ENCODE measurements at regions not wholly inside any gene's neighbourhood (a gene's known extent, or its start where the extent isn't known, plus 50 kb on each side); places are given as distances from the start of the nearest gene placed in this dataset.

GRCh38 chr9:86406366-86406765 lies 52.2 kb upstream of the TUT7 start:
- TF ChIP-seq CTCF (IDR thresholded peaks at IDR 0.05) = no peak
- peaks cover 8 to 10% of the 10 kb centered on the region in 2 donors for H3K4me1 ChIP-seq (ENCODE audit: control insufficient read depth in 1 of 2, insufficient read depth in 2 of 2, low read length in 2 of 2)
- intact Hi-C loops (cut with micrococcal nuclease) = no loop called here
- H3K4me1 Mint-ChIP-seq = peaks cover 13% of the 10 kb centered on the region
- H3K27ac Mint-ChIP-seq = peak overlapping the region in 1 of 7 donors; percentile 29
- H3K27me3 Mint-ChIP-seq (ENCODE audit: low read depth in 3 of 3) = peaks cover 10 to 24% (median 12%) of the 10 kb centered on the region in 3 donors
- H3K36me3 ChIP-seq (replicated peaks in 1 of 2; ENCODE audit: control insufficient read depth in 1 of 2, insufficient read depth in 2 of 2, low read length in 2 of 2) = no peaks in the 10 kb centered on the region
- no peak overlapping the region for H3K4me3 ChIP-seq (replicated peaks in 1 of 3; ENCODE audit: low read depth in 2 of 3, low read length in 3 of 3)
- H3K36me3 Mint-ChIP-seq = no peaks in the 10 kb centered on the region
- H3K9me3 ChIP-seq (replicated peaks in 1 of 2; ENCODE audit: control insufficient read depth in 1 of 2, insufficient read depth in 1 of 2, low read length in 2 of 2) = no peaks in the 10 kb centered on the region
- H3K27me3 ChIP-seq (ENCODE audit: control insufficient read depth in 2 of 2, insufficient read depth in 2 of 2, low read length in 2 of 2) = no peaks in the 10 kb centered on the region
- H3K27ac ChIP-seq (ENCODE audit: low read depth in 1 of 2, low read length in 2 of 2) = no peak overlapping the region
- H4K20me1 ChIP-seq (ENCODE audit: insufficient read depth, low read length) = no peaks in the 10 kb centered on the region
- 77% methylated on average over 3 of the region's 4 CpGs for WGBS (ENCODE audit: insufficient coverage)
- H3K9me3 Mint-ChIP-seq = no peaks in the 10 kb centered on the region
- H3K79me2 ChIP-seq (ENCODE audit: insufficient read depth, low read length) = no peaks in the 10 kb centered on the region
- no peak overlapping the region for H3K4me2 ChIP-seq (replicated peaks; ENCODE audit: extremely low read depth, low read length, poor library complexity, severe bottlenecking)
- no peak overlapping the region for H3K9ac ChIP-seq (ENCODE audit: insufficient read depth, low read length, poor library complexity, severe bottlenecking)
- no peak for DNase-seq
- H3K4me3 Mint-ChIP-seq = no peak overlapping the region
- no peak overlapping the region for H2AFZ ChIP-seq (ENCODE audit: insufficient read depth, low read depth, low read length, poor library complexity, severe bottlenecking)

DNA sequence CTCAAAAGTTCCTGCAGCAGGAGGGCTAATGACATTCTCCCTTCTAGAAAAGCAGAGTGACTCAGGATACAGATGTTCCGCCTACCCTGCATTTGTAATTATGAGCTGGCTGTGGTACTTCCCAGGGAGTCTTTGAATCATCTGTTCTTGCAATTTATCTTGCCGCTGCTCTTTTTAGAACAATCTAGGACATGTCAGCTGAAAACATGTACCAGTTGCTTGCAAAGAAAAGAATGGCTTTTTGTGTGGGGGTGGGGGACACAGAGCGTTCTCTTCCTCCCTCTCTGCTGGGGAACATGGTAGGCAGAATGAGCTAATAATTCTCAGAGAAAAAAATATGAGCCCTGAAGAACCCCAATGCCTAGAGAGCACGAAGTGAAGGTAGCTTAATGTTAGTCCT lies 51.7 kb upstream of the TUT7 start:
- WGBS (ENCODE audit: insufficient coverage) = 63% methylated on average over 2 of the region's 4 CpGs
- intact Hi-C loops (cut with micrococcal nuclease) = no loop called here

More for the DNA sequence above, 51.7 kb upstream of the TUT7 start:
- Histone ChIP-seq H3K27me3 (ENCODE audit: control insufficient read depth in 2 of 2, insufficient read depth in 2 of 2, low read length in 2 of 2) (no peaks in the 10 kb centered on the region), H3K4me3 (replicated peaks in 1 of 3; ENCODE audit: low read depth in 2 of 3, low read length in 3 of 3) (no peak overlapping the region), H3K4me1 (ENCODE audit: control insufficient read depth in 1 of 2, insufficient read depth in 2 of 2, low read length in 2 of 2) (peaks cover 8 to 10% of the 10 kb centered on the region in 2 donors), H3K9ac (ENCODE audit: insufficient read depth, low read length, poor library complexity, severe bottlenecking) (no peak overlapping the region), H2AFZ (ENCODE audit: insufficient read depth, low read depth, low read length, poor library complexity, severe bottlenecking) (no peak overlapping the region), H3K9me3 (replicated peaks in 1 of 2; ENCODE audit: control insufficient read depth in 1 of 2, insufficient read depth in 1 of 2, low read length in 2 of 2) (no peaks in the 10 kb centered on the region), H3K36me3 (replicated peaks in 1 of 2; ENCODE audit: control insufficient read depth in 1 of 2, insufficient read depth in 2 of 2, low read length in 2 of 2) (no peaks in the 10 kb centered on the region), H4K20me1 (ENCODE audit: insufficient read depth, low read length) (no peaks in the 10 kb centered on the region), H3K79me2 (ENCODE audit: insufficient read depth, low read length) (no peaks in the 10 kb centered on the region), H3K27ac (ENCODE audit: low read depth in 1 of 2, low read length in 2 of 2) (no peak overlapping the region), H3K4me2 (replicated peaks; ENCODE audit: extremely low read depth, low read length, poor library complexity, severe bottlenecking) (no peak overlapping the region)
- Mint-ChIP-seq H3K4me1 (peaks cover 13% of the 10 kb centered on the region), H3K27me3 (ENCODE audit: low read depth in 3 of 3) (peaks cover 10 to 24% (median 12%) of the 10 kb centered on the region in 3 donors), H3K36me3 (no peaks in the 10 kb centered on the region), H3K4me3 (peak overlapping the region in 1 of 2 donors; percentile 26), H3K9me3 (no peaks in the 10 kb centered on the region), H3K27ac (peak overlapping the region in 3 of 7 donors; percentile 5 to 29 (median 13))
- TF ChIP-seq CTCF (IDR thresholded peaks at IDR 0.05) = no peak
- DNase-seq = peak; percentile 9 to 66 (median 20)

All from CD14-positive monocyte (primary cell).